ENCODE measurements at regions not wholly inside any gene's neighbourhood (a gene's known extent, or its start where the extent isn't known, plus 50 kb on each side); places are given as distances from the start of the nearest gene placed in this dataset.

GRCh38 chr17:5943982-5944381 lies 126.2 kb upstream of the WSCD1 start:
- no peak for TF ChIP-seq POLR2A (IDR thresholded peaks at IDR 0.05)
- no peak for TF ChIP-seq CTCF (IDR thresholded peaks at IDR 0.05)
